GM18519 (cell line): ENCODE measurements at regions not wholly inside any gene's neighbourhood (a gene's known extent, or its start where the extent isn't known, plus 50 kb on each side); places are given as distances from the start of the nearest gene placed in this dataset.

Experiments used
- ATAC-seq: cut with Tn5 transposase; IDR thresholded peaks from one replicate; pipeline ENCODE4 v1.9.1; 2021; ENCODE audit warnings: mild to moderate bottlenecking, moderate library complexity; ENCODE audit not compliant: unreplicated experiment, low FRiP score

DNA sequence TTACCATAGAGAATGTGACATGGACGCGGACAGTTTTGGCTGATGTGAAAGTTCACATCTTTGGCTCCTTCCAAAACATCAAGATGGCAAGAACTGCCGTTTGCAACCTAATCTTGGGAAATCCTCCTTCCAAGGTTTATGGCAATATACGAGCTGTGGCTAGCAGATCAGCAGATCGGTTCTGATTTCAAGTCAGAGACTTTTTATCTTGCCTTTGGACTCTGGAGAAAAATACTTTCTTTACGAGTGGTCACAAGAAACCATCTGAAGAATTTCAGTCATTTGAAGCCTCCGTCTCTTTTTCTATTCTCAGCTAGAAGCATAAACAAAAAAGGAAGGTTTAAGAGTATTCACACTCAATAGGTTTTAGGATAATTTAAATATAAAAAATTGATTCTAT lies 153.5 kb upstream of the MEIS2 start:
- ATAC-seq, result no peak

DNA sequence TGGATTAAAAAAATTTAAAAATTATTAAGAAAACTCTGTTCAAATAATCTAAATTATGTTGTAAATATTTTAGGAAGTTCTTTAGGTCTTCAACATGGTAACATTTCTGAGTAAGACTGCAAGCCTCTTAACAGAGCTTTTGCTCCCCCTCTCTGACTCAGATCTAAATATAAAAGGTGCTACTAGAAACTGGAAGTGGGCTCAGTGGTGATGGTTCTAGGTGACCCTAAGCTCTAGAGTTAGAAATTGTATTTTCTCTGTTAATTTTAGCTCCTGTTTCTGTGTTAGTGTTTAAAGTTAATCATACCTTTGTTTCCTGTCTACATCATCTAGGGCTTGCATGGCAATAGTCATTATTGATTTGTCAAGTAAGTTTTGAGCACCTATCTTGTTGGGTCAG lies 159.9 kb upstream of the MEIS2 start:
- ATAC-seq, result no peak

GRCh38 chr15:37261685-37262084 lies 161.3 kb upstream of the MEIS2 start:
- no peak for ATAC-seq

DNA sequence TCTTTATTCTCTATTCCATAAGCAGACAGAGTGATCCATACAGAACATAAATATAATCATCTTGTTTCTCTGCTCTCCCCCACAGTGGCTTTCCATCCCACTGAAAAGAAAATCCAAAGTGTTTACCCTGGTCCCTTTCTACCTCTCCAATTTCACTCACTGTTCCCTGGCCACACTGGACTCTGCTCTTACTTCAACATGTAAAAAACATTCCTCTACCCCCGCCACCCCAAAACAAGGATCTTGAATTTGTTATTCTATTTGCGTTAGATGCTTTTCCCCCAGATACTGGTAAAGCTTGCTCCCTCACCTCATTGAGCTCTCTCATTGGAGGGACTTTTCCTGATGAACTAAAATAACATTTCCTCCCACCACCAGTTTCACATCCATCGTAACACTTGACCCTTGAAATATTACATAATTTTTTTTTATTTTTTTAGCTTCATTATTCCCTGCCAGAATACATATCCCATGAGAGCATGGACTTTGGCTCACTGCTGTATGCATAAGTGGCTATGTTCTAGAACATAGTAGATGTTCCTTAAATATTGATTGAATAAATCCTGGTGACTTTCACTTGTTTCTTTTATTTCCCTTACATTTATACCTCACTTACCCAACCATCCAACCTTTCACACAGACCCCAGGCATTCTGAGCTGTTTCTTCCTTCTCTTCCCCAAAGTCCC lies 162.7 kb upstream of the MEIS2 start:
- no peak for ATAC-seq

DNA sequence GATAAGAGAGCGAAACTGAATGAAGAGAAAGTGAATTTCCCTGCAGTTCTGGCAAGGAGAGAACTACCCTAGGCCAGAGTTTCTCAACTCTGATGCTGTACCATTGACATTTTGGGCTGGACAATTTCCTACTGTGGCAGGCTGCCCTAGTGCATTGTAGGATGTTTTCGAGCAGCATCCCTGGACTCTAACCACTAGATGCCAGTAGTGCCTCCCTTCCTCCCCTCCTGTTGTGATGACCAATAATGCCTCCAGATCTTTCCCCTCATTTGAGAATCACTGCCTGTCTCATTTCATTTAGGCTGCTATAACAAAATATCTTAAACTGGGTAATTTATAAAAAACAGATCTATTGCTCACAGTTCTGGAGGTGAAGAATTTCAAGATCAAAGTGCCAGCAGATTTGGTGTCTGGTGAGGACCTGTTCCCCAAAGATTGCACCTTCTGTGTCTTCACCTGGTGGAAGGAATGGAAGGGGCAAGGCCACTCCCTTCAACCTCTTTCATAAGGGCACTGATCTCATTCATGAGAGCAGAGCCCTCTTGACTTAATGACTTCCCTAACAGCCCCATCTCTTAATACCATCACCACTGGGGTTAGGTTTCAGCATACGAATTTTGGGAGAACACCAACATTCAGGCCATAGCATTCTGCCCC lies 188.9 kb upstream of the MEIS2 start:
- no peak for ATAC-seq

DNA sequence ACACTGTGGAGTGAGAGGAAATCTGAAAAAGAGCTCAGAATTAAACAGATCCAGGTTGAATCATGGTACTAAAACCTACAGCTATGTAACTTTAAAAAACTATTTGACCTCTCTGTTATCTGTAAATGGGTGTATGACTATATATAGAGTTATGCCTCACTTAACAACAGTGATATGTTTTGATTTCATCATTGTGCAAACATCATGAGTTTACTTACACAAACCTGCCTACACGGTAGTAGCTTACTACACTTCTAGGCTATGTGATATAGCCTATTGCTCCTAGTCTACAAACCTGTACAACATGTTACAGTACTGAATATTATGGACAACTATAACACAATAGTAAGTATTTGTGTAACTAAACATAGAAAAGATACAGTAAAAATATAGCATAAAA lies 191.6 kb upstream of the MEIS2 start:
- ATAC-seq, result no peak

- ATAC-seq, result no peak
These were observed 197.9 kb upstream of the MEIS2 start for GRCh38 chr15:37298271-37298670.

GRCh38 chr15:37339437-37339836 lies 239.1 kb upstream of the MEIS2 start:
- ATAC-seq, result no peak

GRCh38 chr15:37339856-37340255 lies 239.5 kb upstream of the MEIS2 start:
- ATAC-seq, result no peak

DNA sequence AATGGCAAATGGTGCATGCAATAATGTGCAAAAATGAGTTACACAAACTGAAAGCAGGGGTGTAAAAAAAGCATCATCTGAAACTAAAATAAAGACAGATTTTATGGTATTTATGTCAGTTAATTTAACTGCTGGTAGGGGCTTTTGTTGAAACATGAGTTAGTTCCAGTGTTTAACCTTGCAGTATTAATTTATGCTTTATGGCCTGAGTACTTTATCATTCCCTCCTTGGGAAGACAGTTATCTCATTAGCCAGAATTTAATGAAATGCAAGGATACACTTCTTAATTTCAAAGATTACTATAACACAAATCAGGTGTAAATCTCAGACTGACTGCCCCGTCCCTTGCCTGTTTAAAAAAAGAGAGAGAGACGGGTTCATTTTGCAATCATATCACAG lies 240.1 kb upstream of the MEIS2 start:
- ATAC-seq, result no peak

DNA sequence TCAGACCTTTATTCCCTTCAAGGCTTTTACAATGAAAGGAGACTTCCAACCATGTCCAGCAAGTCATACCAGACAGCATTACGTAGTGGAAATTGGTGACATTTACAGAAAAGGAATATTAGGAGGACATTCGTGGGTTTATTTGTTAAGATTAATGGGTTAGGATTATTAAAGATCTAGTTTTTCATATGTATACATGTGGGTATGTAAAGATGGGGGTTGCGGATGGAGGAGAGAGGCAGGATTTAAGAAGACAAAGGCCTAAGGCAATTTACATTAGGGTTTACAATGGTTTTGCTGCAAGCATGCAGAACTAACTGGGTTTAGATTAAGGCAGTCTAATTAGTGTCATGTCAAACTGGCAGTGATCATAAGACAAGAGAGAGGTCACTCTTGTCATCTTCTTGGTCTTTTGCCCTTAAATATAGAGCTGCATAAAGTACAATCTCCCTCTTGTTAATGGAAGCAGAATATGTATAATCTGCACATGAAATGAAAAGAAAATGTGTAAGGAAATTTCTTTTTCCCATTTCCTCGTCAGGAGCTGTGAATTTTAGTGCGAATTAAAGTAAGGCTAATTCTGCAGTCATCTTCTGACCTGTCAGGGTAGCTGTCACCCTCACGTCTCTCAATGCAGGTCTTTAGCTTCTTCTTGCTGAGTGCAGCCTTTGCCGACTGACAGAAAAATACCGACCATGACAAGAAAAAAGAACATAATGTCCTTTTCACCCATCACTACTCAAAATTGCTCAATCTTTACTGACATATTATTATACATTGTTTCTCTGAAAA lies 258.9 kb upstream of the MEIS2 start:
- ATAC-seq, result no peak

DNA sequence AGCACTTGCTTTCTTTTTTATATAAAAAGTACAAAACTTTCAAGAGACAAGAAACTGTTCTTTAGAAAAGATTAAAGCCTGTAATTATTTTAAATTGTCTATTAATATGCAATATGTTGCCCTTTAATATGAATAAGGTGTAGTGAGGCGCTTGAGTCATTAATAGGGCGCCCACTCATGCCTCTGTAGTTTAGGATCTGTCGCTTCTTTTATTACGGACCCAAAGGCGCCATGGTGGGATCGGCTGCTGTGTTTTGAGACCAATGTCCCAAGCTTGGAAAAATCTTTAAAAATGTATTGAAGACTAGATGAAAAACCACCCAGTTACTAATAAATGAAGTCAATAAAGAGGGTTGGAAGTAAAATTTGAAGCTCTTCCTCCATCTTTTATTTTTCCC lies 259.5 kb upstream of the MEIS2 start:
- no peak for ATAC-seq

GRCh38 chr15:37360724-37361123 lies 260.4 kb upstream of the MEIS2 start:
- ATAC-seq, result no peak

GRCh38 chr15:37361621-37362020 lies 261.3 kb upstream of the MEIS2 start:
- ATAC-seq, result no peak

DNA sequence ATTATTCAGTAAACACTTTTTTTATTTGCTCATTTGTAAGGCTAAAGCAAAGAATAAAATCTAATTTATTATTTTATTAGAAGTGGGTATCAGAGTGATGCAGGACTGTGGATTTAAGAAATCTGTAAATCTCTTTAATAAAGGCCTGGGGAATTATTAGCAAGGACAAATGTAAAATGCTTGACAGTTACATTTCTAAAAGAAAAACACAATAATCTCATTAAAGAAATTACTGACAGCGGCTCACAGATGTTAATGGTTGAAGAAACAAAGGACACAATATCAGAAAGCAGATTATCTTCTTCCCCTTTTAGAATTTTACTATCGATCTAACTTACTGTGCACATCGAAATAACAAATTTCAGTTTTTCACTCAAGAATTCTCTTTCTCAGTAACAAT lies 262.1 kb upstream of the MEIS2 start:
- ATAC-seq, result no peak

- no peak for ATAC-seq
These were observed 268.6 kb upstream of the MEIS2 start for GRCh38 chr15:37368961-37369360.

DNA sequence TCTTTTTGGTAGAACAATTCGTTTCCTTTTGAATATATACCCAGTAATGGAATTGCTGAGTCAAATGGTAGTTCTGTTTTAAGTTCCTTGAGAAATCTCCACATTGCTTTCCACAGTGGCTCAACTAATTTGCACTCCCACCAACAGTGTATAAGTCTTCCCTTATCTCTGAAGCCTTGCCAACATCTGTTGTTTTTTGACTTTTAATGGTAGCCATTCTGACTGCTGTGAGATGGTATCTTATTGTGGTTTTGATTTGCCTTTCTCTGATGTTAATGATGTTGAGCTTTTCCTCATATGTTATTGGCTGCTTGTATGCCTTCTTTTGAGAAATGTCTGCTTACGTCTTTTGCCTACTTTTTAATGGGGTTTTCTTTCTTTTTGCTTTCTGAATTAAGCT lies 270.6 kb upstream of the MEIS2 start:
- no peak for ATAC-seq

DNA sequence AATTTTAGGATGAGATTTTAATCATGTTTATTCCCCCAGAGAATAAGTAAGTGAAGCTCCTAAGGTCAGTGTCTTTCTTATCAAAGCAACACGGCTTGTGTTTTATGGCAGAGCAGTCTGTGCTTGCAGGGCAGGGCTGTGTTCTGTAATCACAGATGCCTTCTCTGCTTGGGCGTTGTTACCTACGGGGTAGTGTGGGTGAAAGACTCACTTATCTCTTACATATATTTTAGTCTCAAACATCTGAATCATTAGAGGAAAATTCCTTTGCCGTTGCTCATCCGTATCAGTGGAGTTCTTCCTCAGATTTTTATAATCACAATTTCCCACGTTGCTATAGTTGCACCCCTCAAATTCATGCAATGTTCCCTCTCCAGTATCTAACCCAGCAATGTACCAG lies 271.7 kb upstream of the MEIS2 start:
- no peak for ATAC-seq

DNA sequence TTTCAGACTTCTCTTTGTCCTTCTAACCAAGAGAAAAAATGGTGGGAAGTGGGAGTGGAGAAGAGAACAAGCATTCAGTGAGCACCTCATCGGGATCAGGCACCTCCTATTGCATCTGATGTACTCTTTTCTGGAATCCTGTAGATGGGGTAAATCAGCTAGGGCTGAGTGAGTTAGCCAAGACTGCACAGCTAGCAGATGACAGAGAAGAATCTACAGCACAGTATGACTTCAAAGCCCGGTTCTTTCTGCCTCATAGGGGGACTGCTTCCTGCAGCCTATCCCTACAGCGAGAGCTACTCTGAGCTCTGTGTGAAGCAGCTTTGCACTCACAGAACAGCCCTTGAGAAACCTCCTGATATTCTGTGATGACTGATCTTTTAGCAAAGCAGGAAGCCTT lies 275.2 kb upstream of the MEIS2 start:
- ATAC-seq, result no peak

- ATAC-seq, result no peak
These were observed 277.1 kb upstream of the MEIS2 start for GRCh38 chr15:37377428-37377827.

- no peak for ATAC-seq
These were observed 294.2 kb upstream of the MEIS2 start for GRCh38 chr15:37394402-37395099.
